NCI-H1436 (cell line): ENCODE measurements at regions not wholly inside any gene's neighbourhood (a gene's known extent, or its start where the extent isn't known, plus 50 kb on each side); places are given as distances from the start of the nearest gene placed in this dataset.

Experiments
- DNase-seq: peaks from one replicate; lab custom pipeline; 2025; lab: John Stamatoyannopoulos, UW

DNA sequence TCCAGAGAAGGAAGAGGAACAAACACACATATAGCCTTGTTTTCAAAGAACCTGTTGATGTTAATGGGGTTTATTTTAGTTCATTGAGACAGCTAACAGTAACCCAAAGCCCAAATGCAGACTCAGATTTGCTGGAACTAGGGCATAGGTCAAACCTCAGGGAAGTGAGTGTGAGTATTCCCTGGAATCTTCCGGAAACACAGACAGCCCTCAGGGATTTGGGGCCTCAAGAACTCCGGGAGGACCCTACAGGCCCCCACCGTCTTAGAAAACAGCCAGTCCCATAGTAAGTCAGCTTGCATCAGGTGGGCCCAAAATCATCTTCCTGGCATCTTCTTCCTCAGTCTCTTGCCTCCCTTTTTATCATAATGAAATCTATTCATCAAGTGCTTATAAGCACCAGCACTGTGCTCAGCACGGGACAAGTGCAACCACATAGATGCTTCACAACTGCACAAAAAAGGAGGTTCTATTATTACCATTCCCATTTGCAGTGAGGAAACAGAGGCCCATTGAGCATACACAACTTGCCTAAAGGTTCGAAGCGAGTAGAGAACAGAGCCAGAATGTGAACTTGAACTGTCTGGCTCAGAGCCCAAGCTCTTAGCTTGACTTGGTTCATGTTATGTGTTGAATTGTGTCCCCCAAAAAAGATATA, 50.2 kb upstream of the BCL11A start:
- DNase-seq: no peak

DNA sequence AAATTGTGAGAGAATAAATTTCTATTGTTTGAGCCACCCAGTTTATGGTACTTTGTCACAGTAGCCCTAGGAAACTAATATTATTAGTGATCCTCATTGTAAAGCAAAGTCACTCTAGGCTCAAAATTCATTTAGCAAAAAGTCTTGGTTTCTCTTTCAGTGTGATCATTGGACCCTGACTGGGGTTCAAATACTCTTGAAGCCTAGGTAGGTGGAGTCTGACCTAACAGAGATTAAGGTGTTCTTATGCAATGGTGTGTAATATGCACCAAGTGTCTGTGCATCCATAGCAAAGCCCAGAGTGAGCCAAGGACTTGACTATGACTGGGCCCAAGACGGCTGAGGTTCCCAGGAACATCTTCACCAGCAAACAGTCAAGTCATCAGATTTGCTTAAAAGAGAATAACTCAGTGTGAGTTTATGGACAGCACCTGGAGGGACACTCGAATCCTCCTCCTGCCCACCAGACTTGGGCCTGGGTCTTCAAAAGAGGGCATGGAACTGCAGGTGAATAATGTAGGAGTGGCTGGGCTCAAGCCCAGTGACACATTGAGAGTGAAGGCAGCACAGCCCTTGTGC, 51.1 kb upstream of the BCL11A start:
- no peak for DNase-seq

DNA sequence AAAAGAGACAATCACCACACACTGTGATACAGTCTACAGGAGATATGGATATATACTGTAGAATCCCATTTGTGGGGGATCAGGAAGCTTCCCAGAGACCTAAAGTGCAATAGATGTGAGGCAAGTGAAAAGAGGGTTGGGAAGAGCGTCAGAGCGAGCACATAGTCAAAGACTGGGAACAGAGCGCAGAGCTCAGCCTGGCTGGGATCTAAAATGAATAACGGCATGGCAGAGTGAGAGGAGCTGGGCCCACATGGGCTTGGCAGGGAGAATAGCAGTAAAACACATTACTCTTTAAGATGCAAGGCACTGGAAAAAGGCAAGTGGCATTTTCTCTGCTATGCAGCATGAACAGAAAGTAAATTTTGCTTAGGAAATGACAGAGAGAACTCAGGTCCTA, 52.4 kb upstream of the BCL11A start:
- DNase-seq: no peak

DNA sequence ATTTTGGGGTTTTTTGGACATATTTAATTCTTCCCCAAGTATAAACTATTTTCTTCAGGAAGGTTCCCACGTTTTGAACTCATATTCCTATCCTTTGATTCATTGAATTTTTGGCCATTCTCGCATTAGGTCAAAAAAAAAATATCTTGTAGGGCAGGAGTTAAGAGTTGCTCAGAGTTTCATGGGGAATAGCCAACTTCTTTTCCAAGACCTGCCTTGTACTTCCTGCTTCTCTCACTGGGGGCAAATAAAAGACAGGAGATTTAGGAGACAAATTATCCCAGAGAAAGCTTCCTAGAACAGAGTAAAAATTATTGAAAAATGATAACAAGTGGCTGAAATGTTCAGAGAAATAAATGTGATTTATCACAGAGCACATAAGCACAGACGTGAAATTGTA, 55.2 kb upstream of the BCL11A start:
- DNase-seq: no peak

DNA sequence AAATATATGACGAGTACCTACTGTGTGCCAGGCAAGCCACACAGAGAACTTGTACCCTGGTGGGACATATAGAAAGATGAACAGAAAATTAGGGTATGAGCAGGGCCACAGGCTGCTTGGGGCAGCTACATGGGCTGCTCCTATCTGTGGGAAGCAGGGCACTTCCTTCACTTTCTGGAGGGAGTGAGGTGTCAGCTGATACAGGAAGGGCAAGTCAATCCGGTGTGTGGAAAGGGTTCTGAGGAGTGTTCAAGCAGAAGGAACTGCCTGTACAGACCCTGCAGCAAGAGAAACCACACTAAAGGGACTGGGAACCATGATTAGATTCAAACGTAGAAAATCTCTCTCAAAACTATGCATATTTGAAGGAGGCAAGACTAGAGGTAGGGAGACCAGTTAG, 58.6 kb upstream of the BCL11A start:
- DNase-seq: no peak

DNA sequence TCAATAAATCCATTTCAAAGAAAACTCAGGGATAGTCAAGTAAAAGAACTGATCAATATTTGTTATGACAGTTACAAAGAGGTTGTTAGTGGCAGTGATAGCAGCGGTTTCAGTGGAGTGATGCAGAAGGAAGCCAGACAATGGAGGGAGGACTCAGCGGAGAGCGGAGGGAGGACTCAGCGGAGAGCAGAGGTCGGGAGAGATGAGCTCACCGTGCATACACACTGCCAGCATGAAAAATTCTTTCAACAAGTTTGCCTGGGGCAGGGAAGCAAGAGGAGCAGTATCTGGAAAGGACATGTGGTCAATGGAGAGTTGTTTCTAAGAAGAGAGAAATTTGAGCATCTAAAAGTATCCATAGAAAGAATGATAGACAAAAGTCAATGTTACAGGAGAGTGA, 60.9 kb upstream of the BCL11A start:
- DNase-seq: no peak

DNA sequence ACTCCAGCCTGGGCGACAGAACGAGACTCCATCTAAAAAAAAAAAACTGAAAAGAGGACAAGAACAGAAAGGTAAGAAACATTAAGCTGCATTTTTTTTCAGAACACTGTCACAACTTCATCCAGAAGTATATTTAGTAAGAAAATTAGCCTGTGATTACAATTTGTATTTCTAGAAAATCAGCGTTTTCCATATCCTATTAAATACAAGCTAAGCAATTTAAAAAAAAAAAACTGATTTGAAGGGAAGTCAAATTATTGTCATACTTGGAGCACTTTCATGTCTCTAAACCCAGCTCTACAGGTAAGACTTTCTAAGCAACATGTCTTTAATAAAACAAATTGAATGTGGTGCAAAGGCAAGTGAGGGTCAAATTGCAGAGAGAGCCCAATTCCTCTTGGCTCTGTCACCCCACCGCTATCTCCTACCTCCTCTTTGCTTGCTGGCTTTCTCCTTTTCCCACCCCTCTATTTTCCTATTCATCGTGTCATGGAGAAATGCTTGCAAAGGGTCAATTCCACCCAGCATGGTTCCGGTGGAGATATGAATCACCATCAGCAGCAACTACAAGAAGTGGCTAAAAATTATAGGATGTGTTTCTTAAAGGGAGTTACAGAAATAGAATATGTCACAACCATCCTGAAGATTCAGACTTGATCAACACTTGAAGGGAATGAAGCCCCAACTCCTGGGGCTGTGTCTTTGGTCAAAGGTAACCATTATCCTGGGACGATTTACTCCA, 68.4 kb upstream of the BCL11A start:
- DNase-seq: no peak

DNA sequence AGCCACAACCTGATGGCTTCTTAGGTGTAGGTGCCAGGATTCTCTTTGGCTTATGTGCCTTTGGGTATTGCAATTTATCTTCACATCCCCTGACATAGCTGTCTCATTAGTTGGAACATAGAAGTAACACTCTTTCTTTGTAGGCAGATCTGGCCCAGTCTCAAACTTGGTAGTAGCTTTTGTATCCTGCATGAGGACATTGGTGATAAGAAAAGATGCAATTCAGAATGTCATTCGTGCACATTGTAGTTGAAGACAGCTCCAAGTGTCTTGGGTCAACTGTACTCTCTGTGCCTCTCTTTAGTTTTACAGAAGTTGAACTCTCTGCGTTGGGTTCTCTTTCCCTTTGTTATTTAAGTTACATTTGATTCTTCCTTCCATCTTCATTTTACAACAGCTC, 69.6 kb upstream of the BCL11A start:
- no peak for DNase-seq

DNA sequence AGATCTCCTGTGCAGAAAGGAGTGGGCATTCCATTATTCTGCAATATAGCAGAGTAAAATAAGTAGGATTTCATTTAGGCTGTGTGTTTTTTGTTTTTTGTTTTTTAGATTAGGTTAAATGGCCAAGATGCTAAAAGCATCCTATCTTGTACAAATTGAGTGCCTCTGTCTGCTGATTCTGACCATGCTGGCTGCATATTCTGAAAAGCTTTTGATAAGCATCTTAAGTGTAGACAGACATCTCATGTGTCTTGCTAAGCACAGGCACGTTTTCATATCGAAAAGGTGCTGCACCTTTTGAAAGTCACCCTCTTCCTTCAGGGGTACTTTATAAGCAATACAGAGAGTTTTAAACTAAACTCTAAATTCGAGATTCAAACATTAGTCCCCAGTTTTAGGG, 74.0 kb upstream of the BCL11A start:
- no peak for DNase-seq

DNA sequence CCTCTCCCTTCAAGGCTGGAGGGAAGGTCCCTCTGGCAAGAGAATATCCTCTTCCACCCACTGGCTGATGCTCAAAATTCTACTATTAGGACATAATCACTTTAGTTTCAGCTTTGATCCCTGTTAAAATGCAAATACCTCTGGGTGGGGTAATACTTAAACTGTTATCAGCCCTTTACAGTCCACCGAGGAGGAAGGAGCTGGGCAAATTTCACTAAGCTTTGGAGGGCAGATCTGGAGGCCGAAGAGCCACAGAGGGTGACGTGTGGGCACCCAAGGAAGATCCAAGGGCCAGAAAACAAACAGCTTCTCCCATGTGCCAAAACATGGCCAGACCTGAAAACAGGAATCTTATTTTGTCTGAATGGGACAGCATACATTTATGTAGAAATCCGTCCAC, 74.6 kb upstream of the BCL11A start:
- DNase-seq: no peak

DNA sequence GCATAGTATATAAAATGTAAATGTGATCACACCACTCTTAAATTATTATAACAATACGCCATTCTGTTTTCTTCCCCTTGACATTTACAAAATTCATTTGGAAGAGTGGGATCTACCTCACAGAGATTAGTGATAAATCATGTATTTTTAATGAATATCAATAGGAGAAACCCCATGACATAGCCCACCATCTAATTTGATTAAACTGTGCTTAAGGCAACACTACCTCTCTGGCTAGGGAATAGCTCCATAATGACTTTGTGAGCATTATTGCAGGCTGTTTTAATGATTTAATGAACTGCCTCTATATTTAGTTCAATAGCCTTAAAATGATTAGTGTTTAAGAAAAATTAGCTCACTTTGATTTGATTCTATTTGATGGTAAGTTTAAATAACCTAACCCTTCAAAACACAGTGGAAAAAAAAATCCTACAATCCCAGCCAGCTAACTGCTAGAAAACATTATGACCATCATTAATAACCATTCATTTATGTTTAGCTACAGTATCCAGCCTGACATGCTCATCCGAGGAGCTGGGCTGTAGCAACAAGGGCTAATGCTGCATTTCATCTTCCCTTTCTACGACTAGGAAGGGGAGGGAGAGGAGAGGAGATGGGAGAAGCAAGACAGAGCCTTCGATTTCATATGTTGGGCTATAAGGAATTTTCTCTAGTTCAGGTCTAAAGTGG, 75.3 kb upstream of the BCL11A start:
- DNase-seq: no peak

DNA sequence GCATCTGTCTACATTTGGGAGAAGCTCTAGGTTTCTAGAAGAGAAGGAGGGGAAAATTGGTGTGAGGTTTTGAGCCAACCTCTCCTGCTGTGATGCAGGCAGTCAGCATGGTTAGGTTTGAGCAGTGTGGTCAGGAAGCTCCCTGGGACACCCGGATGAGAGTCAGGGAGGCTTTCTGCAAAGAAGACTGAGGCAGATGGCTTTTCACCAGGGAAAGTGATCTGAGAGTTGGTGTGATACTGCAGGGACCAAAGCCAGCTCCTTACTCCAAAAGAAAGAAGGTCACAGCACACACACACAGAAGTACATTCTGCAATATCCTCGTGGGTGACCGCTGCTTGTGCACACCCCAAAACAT, 75.8 kb upstream of the BCL11A start:
- DNase-seq: no peak

DNA sequence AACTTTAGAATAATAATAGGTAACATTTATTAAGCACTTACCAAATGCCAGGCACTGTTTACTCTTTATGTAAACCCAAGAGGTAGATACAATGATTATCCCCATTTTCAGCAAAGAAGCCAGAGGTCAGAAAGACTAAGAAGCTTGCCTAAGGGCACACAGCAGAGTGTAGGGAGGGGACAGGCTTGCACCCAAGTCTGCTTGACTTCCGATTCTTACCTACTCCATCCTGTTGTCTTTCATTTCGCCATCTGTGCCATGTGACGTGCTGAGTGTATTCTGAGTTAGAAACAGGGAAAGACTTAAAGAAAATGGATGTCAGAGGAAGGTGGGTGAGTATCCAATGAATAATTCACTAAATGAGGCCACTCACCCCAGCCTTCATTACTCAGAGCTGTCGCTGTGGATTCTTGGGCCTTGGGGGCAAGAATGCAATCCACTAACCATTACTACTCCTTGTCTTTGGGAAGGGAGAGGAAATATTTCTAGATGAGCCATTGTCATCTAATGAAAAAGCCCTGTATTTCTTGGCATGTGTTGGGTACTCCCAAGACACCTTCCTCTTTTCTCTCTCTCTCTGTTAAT, 76.4 kb upstream of the BCL11A start:
- no peak for DNase-seq

DNA sequence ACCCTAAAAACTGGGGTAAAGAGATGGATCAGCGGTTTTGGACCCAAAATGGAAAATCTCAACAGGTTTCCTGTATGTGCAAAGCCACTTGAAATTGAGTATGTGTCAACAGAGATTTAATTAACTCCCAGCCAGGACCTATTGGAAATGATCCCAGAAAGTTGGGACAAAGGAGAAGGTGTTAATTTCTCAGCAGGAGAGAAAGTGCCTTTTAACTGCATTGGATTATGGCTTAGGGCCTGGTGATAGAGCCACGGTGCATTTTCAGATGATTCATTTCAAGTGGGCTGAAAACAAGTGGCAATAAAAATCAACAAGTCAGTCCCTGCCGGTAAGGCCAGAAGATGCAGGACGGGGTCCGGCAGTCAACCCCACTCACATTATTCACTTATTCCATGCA, 80.2 kb upstream of the BCL11A start:
- no peak for DNase-seq

DNA sequence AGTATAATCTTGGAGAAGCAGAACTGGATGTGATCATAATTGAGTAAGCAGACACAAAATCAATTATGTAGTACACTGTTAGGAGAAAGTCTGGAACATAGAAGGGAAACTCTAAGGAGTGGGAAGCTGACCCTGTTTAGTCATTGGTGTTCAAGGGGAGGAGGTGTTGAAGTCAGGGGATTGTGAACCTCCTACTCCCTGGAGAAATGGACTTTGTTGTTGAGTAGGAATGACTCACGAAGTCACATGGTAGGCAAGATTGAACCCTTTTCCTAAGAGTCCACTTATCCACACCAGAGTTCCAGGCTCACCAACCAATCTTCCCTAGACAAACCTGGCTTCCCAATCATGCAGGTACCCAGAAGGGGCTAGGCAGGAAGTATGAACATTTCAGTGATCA, 81.0 kb upstream of the BCL11A start:
- DNase-seq: no peak

DNA sequence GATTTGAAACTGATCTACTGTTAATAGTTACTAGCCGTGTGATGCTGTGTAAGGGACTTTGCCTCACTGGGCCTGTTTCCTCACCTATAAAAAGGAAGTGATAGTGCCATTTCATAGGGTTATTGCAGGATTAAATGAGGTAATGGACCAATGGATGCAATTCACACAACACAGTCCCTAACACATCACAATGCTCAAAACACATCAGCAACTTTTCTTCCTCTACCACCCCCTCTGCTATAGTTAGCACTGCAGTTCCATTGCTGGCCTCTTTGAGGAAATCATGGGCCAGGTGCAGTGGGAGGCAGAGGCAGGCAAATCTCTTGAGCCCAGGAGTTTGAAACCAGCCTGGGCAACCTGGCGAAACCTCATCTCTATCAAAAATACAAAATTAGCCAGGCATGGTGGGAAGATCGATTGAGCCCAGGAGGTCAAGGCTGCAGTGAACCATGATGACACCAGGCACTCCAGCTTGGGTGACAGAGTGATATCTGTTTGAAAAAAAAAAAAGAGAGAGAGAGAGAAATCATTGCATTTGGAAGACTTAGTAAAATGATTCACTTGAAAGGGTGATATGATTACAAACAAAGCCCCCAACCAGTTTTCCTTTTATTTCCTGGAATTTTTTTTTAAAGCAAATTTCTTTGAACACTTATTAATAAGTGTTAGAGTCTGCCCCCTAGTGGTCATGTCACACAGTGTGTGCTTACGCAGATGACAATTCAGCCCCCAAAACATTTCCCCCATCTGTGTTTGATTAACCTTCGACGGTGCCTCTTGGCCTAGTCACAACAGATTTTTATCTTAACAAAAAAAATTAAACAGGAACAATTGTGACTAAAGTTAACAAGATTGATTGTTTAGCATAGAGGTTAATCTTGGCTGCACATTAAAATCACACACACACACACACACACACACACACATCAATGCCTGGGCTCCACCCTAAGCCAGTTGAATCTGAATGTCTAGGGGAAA, 88.6 kb upstream of the BCL11A start:
- peak; percentile 44 for DNase-seq

DNA sequence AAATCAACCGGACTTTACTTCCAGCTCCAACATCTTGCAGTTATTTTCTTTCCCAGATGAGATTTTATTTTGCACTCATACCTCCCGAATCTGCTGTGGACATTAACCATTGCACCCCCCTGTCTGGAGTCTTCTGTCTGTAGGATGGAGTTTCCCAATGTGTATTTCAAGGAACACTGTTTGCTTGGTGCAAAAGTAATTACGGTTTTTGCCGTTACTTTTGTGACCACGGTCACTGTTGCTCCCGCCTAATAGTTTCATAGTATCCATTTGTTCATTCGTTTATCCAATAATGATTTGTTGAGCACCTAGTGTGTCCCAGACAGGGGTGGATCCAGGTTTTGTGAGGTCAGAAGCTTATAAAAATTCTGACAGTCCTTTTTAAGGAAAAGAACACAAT, 90.3 kb upstream of the BCL11A start:
- DNase-seq: no peak

DNA sequence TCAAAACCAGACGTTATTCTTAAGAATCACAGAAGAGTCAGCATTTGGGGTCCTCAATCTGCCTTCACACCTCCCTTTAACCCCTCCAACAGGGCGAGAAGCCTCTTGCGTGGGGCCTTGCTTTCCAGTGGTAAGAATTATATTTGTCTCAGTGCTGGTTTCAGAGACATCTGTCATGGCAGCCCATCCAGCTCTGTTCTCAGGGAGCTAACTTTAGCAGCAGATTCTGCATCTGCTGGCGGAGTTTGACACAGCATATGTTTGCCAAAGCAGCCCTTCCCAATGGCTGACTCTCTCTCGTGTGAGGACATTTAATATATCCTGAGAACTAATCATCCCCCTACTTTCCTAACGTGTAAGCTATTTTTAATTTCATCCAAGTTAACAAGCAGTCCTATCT, 91.5 kb upstream of the BCL11A start:
- no peak for DNase-seq

DNA sequence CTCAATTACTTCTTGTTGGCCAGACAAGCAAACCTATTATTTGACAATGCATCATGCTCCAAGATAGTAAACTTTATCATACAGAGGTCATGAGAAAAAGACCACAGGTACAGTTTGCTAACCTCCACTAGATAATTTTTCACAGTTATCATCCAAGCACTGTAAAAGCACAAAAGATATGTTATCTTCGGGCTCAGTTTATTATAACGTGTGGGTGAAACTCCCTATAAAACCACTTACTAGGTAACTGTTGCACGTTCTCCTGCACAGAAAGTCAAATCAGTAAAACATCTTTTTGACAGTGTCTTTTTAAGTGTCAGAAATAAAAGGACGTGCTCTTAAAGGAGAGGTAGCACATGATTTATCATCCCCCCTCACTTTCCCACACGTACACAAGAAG, 94.7 kb upstream of the BCL11A start:
- no peak for DNase-seq

DNA sequence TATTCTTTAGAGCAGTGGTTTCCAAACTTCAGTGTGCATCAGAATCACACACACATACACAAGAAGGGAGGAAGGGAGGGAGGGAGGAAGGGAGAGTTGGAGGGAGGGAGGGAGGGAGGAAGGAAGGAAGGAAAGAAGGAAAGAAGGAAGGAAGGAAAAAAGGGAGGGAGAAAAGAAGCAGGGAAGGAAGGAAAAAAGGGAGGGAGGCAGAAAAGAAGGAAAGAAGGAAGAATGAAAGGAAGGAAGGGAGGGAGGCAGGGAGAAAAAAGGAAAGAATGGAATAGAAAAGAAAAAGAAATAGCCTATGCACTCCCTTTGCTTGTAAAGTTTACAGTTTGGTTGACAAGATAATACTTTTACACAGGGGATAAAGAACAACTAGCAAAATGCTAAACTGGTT, 96.3 kb upstream of the BCL11A start:
- DNase-seq: no peak

DNA sequence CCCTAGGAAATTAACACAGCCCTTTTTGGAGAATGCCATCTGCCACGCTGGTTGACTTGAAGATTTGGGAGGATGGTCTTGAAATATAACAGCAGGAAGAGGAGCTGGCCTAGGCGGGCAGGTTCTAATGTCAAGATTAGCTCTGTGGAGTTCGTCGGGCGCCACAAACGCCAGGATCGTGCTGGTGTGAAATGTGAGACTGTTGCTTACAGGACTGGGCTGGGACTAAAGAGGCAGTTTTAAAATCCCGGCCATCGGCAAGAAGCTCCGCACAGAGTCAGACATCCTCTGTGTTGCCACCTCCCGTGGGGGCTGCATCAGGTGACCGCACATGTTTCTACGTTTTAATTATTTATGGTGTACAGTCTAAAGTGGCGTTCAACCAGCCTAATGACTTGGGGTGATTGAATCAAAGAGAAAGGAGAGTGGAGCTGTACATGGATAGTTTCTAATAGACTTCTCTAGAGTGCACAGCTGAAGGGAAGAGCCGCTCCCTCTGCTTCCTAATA, 99.4 kb upstream of the BCL11A start:
- DNase-seq: no peak
